Upper lobe of left lung (tissue), 4 donors: ENCODE measurements at regions not wholly inside any gene's neighbourhood (a gene's known extent, or its start where the extent isn't known, plus 50 kb on each side); places are given as distances from the start of the nearest gene placed in this dataset.

Experiments
- POLR2A ChIP-seq, 4 donors: fragments of 450-650 bp; IDR thresholded peaks; one replicate each; pipeline ENCODE4 v1.5.1; 2016 to 2017; ENCODE audit warnings: antibody characterized with exemption in 4 of 4, mild to moderate bottlenecking in 2 of 4
- POLR2AphosphoS5 ChIP-seq, 2 donors: sonication (generic); formaldehyde crosslinking; IDR thresholded peaks; one replicate each; pipeline ENCODE4 v1.5.1; 2017; ENCODE audit warnings: antibody characterized with exemption in 2 of 2
- TF ChIP-seq, protein P1 (sequence below), 6 experiments: fragments of 450-650 bp in 4 of 6; fragments of 200-600 bp in 2 of 6; sonication (generic) in 2 of 6; IDR thresholded peaks; one replicate each; pipeline ENCODE4 v1.5.1; 2016 to 2019; ENCODE audit warnings: antibody characterized with exemption in 6 of 6

- TF ChIP-seq POLR2A (IDR thresholded peaks at IDR 0.05) (no peak), POLR2AphosphoS5 (IDR thresholded peaks at IDR 0.05) (no peak)
- TF ChIP-seq, protein P1, sequence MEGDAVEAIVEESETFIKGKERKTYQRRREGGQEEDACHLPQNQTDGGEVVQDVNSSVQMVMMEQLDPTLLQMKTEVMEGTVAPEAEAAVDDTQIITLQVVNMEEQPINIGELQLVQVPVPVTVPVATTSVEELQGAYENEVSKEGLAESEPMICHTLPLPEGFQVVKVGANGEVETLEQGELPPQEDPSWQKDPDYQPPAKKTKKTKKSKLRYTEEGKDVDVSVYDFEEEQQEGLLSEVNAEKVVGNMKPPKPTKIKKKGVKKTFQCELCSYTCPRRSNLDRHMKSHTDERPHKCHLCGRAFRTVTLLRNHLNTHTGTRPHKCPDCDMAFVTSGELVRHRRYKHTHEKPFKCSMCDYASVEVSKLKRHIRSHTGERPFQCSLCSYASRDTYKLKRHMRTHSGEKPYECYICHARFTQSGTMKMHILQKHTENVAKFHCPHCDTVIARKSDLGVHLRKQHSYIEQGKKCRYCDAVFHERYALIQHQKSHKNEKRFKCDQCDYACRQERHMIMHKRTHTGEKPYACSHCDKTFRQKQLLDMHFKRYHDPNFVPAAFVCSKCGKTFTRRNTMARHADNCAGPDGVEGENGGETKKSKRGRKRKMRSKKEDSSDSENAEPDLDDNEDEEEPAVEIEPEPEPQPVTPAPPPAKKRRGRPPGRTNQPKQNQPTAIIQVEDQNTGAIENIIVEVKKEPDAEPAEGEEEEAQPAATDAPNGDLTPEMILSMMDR (IDR thresholded peaks at IDR 0.05), result no peak
These were observed 163.7 kb upstream of the CLEC14A start for GRCh38 chr14:38419579-38419978.
